ENCODE measurements at regions not wholly inside any gene's neighbourhood (a gene's known extent, or its start where the extent isn't known, plus 50 kb on each side); places are given as distances from the start of the nearest gene placed in this dataset.
"Not testable (repeated sequence)": the region's sequence is repeated elsewhere in the genome, so short reads cannot be mapped to it uniquely, and the experiment has no call there.

DNA sequence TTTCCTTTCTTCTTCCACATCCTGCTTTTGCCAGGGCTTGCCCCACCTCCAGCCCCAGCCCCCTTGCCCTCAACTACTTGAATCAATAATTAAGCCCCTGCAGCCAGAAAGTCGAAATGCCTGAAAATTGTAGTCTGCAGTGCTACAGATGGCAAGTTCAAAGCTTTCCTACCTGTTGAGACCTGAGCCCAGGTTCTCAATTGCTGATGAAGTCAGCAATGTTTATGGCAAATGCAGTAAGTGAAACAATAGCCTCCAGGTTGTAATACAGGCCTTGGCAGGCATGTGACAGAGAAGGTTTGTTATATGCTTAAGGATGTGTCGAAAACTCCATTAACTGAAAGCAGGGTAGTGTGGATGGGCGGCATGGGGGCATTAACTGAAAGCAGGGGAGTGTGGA lies 181.1 kb upstream of the SESN3 start:
- H3F3A ChIP-seq (ENCODE audit: low read depth) = no peaks in the 10 kb centered on the region

DNA sequence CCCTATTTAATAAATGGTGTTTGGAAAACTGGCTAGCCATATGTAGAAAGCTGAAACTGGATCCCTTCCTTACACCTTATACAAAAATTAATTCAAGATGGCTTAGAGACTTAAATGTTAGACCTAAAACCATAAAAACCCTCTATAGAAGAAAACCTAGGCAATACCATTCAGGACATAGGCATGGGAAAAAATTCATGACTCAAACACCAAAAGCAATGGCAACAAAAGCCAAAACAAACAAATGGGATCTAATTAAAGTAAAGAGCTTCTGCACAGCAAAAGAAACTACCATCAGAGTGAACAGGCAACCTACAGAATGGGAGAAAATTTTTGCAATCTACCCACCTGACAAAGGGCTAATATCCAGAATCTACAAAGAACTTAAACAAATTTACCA lies 179.7 kb upstream of the SESN3 start:
- H3K4me2 ChIP-seq; H3K27ac ChIP-seq; DNase-seq (ENCODE audit: low spot score); H3K4me3 ChIP-seq; H2AFZ ChIP-seq (replicated peaks); H3K27me3 Mint-ChIP-seq (ENCODE audit: insufficient read depth, low read depth); H3K27me3 ChIP-seq; H3F3A ChIP-seq (ENCODE audit: low read depth); H3K36me3 Mint-ChIP-seq; H3K9me3 ChIP-seq (ENCODE audit: low read depth); H3K4me1 Mint-ChIP-seq; H3K36me3 ChIP-seq; H3K4me3 Mint-ChIP-seq; H3K79me2 ChIP-seq (ENCODE audit: low read depth); H3K27ac Mint-ChIP-seq; H3K4me1 ChIP-seq; H3K9ac ChIP-seq; H4K20me1 ChIP-seq (ENCODE audit: low read depth); H3K9me3 Mint-ChIP-seq: not testable (repeated sequence)

More for the DNA sequence above, 181.1 kb upstream of the SESN3 start:
- H3K9me3 ChIP-seq (ENCODE audit: low read depth) = no peaks in the 10 kb centered on the region
- H4K20me1 ChIP-seq (ENCODE audit: low read depth) = no peaks in the 10 kb centered on the region
- peaks cover 3% of the 10 kb centered on the region for H3K4me1 Mint-ChIP-seq
- peak overlapping the region; percentile 42 for H2AFZ ChIP-seq (replicated peaks)
- H3K27me3 ChIP-seq = no peaks in the 10 kb centered on the region
- no peaks in the 10 kb centered on the region for H3K9me3 Mint-ChIP-seq
- H3K9ac ChIP-seq = no peak overlapping the region
- H3K27me3 Mint-ChIP-seq (ENCODE audit: insufficient read depth, low read depth) = no peaks in the 10 kb centered on the region
- H3K36me3 ChIP-seq = no peaks in the 10 kb centered on the region
- H3K4me3 Mint-ChIP-seq = no peak overlapping the region
- H3K4me1 ChIP-seq = no peaks in the 10 kb centered on the region
- H3K36me3 Mint-ChIP-seq = no peaks in the 10 kb centered on the region
- H3K27ac ChIP-seq = no peak overlapping the region
- H3K4me3 ChIP-seq = no peak overlapping the region
- H3K27ac Mint-ChIP-seq = no peak overlapping the region
- no peak for TF ChIP-seq EZH2phosphoT487 (IDR thresholded peaks at IDR 0.05)
- no peak for TF ChIP-seq EZH2 (IDR thresholded peaks at IDR 0.05)
- TF ChIP-seq, protein P1, sequence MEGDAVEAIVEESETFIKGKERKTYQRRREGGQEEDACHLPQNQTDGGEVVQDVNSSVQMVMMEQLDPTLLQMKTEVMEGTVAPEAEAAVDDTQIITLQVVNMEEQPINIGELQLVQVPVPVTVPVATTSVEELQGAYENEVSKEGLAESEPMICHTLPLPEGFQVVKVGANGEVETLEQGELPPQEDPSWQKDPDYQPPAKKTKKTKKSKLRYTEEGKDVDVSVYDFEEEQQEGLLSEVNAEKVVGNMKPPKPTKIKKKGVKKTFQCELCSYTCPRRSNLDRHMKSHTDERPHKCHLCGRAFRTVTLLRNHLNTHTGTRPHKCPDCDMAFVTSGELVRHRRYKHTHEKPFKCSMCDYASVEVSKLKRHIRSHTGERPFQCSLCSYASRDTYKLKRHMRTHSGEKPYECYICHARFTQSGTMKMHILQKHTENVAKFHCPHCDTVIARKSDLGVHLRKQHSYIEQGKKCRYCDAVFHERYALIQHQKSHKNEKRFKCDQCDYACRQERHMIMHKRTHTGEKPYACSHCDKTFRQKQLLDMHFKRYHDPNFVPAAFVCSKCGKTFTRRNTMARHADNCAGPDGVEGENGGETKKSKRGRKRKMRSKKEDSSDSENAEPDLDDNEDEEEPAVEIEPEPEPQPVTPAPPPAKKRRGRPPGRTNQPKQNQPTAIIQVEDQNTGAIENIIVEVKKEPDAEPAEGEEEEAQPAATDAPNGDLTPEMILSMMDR (IDR thresholded peaks at IDR 0.05) = no peak
- DNase-seq (ENCODE audit: low spot score) = no peak
- H3K79me2 ChIP-seq (ENCODE audit: low read depth) = no peaks in the 10 kb centered on the region
- no peak overlapping the region for H3K4me2 ChIP-seq

DNA sequence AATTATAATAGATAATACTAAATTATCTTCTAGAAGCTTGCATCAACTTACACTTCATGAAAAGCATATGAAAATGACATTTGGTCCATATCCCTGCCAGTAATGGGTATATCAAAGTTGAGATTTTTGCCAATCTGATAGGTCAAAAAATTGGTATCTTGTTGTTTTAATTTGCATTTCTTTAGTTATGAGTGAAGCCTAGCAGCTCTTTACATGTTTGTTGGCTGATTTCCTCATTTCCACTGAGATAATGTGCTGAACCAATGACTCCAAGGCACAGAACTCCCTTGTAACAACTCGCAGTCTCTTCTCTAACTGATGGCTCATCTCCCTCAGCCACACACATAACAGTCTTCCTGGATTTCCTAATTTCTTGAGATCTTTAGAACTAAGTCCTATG lies 175.3 kb upstream of the SESN3 start:
- Histone ChIP-seq H3K9ac (no peak overlapping the region), H3K4me1 (peaks cover 7% of the 10 kb centered on the region), H3K79me2 (ENCODE audit: low read depth) (no peaks in the 10 kb centered on the region), H3K4me3 (no peak overlapping the region), H3F3A (ENCODE audit: low read depth) (no peaks in the 10 kb centered on the region), H4K20me1 (ENCODE audit: low read depth) (no peaks in the 10 kb centered on the region), H2AFZ (replicated peaks) (no peak overlapping the region), H3K27me3 (no peaks in the 10 kb centered on the region), H3K4me2 (no peak overlapping the region), H3K27ac (no peak overlapping the region), H3K36me3 (no peaks in the 10 kb centered on the region), H3K9me3 (ENCODE audit: low read depth) (no peaks in the 10 kb centered on the region)
- DNase-seq (ENCODE audit: low spot score) = no peak
- Mint-ChIP-seq H3K4me1 (peaks cover 6% of the 10 kb centered on the region), H3K36me3 (no peaks in the 10 kb centered on the region), H3K27me3 (ENCODE audit: insufficient read depth, low read depth) (no peaks in the 10 kb centered on the region), H3K4me3 (no peak overlapping the region), H3K9me3 (peaks cover 14% of the 10 kb centered on the region), H3K27ac (no peak overlapping the region)
- TF ChIP-seq, protein P1 (IDR thresholded peaks at IDR 0.05) = no peak
- TF ChIP-seq EZH2phosphoT487 (IDR thresholded peaks at IDR 0.05) (no peak), EZH2 (IDR thresholded peaks at IDR 0.05) (no peak)

DNA sequence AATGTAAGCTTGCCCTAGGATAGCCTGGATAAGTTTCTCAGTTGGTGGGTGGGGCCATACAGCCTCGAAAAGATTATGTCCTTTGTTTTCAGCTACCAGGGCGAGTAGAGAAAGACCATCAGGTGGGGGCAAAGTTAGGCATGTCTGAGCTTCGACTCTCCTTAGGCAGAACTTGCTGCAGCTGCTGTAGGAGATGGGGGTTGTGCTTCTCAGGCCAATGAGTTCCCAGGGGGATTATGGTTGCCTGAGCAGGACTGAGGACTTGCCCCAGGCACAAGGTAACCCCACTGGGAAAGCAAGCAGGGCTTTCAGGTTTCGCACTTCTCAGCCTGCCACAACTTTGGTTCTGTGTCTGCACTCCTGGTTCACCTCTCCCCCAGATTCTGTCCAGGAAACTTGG lies 173.4 kb upstream of the SESN3 start:
- H3K4me3 Mint-ChIP-seq = no peak overlapping the region
- Histone ChIP-seq H3K4me2 (no peak overlapping the region), H3F3A (ENCODE audit: low read depth) (no peaks in the 10 kb centered on the region), H3K4me3 (no peak overlapping the region), H3K27me3 (no peaks in the 10 kb centered on the region), H3K9me3 (ENCODE audit: low read depth) (no peaks in the 10 kb centered on the region), H3K4me1 (peaks cover 7% of the 10 kb centered on the region), H3K79me2 (ENCODE audit: low read depth) (no peaks in the 10 kb centered on the region), H4K20me1 (ENCODE audit: low read depth) (no peaks in the 10 kb centered on the region), H3K27ac (no peak overlapping the region), H3K9ac (no peak overlapping the region), H3K36me3 (no peaks in the 10 kb centered on the region), H2AFZ (replicated peaks) (peak overlapping the region; percentile 76)
- peak; percentile 26 for DNase-seq (ENCODE audit: low spot score)
- H3K36me3 Mint-ChIP-seq = no peaks in the 10 kb centered on the region
- peaks cover 6% of the 10 kb centered on the region for H3K4me1 Mint-ChIP-seq
- H3K27me3 Mint-ChIP-seq (ENCODE audit: insufficient read depth, low read depth) = no peaks in the 10 kb centered on the region
- TF ChIP-seq, protein P1 (IDR thresholded peaks at IDR 0.05) = no peak
- TF ChIP-seq EZH2phosphoT487 (IDR thresholded peaks at IDR 0.05) = no peak
- no peak for TF ChIP-seq EZH2 (IDR thresholded peaks at IDR 0.05)
- peak overlapping the region; percentile 51 for H3K27ac Mint-ChIP-seq
- peaks cover 14% of the 10 kb centered on the region for H3K9me3 Mint-ChIP-seq
